Prostate gland (tissue), 2 donors: ENCODE measurements at regions not wholly inside any gene's neighbourhood (a gene's known extent, or its start where the extent isn't known, plus 50 kb on each side); places are given as distances from the start of the nearest gene placed in this dataset.

Experiments used
- DNase-seq: peaks from one replicate; pipeline ENCODE4 v3.0.0-alpha.2; 2019; ENCODE audit warnings: low spot score
- H3K27ac ChIP-seq, 2 donors: fragments of 200-600 bp; sonication (generic); 2 replicates each; pipeline ENCODE4 v1.5.1; 2017 to 2019
- H3K27me3 ChIP-seq: fragments of 200-600 bp; sonication (generic); replicated peaks from 2 replicates; pipeline ENCODE4 v1.5.1; 2019; ENCODE audit not compliant: insufficient read depth
- H3K36me3 ChIP-seq, 2 donors: fragments of 200-600 bp; sonication (generic); 1 replicate in 1 of 2; 2 replicates in 1 of 2; pipeline versions ENCODE4 v1.5.1 to v1.8.1; 2017 to 2019
- H3K4me1 ChIP-seq: fragments of 200-600 bp; sonication (generic); replicated peaks from 2 replicates; pipeline ENCODE4 v1.5.1; 2019
- H3K4me3 ChIP-seq, 2 donors: fragments of 200-600 bp; sonication (generic); 2 replicates each; pipeline ENCODE4 v1.5.1; 2017 to 2019
- H3K9me3 ChIP-seq: fragments of 200-600 bp; sonication (generic); 2 replicates; pipeline ENCODE4 v1.5.1; 2017
- CTCF ChIP-seq, 4 experiments: fragments of 200-600 bp in 2 of 4; fragments of 450-650 bp in 2 of 4; sonication (generic) in 2 of 4; IDR thresholded peaks; 1 replicate in 3 of 4; 2 replicates in 1 of 4; pipeline ENCODE4 v1.5.1; 2016 to 2019; ENCODE audit warnings: antibody characterized with exemption in 4 of 4, mild to moderate bottlenecking in 2 of 4, moderate library complexity in 2 of 4
- POLR2A ChIP-seq: fragments of 450-650 bp; IDR thresholded peaks from one replicate; pipeline ENCODE4 v1.6.1; 2016; ENCODE audit warnings: antibody characterized with exemption, mild to moderate bottlenecking
- POLR2AphosphoS5 ChIP-seq: sonication (generic); formaldehyde crosslinking; IDR thresholded peaks from one replicate; pipeline ENCODE4 v1.6.1; 2017; ENCODE audit warnings: antibody characterized with exemption
- WGBS: methylation state at CpG from one replicate; pipeline ENCODE4 v1.1.5; 2018; 5-methylcytosine and 5-hydroxymethylcytosine counted together
- intact Hi-C: fragments of 100-400 bp; cut with DNase I; formaldehyde crosslinking; loops from one replicate; pipeline ENCODE4 v1.14.2; 2022

GRCh38 chr12:88707800-88708199 is 127.5 kb upstream of the KITLG start:
- Histone ChIP-seq H3K4me3 (no peak overlapping the region), H3K9me3 (no peaks in the 10 kb centered on the region), H3K4me1 (no peaks in the 10 kb centered on the region), H3K36me3 (no peaks in the 10 kb centered on the region), H3K27ac (no peak overlapping the region), H3K27me3 (no peaks in the 10 kb centered on the region)
- TF ChIP-seq POLR2A (no peak), POLR2AphosphoS5 (no peak), CTCF (IDR thresholded peaks at IDR 0.05) (no peak)
- DNase-seq, result no peak
- WGBS, result 92% methylated on average over 2 of the region's 2 CpGs
- intact Hi-C loops, result no loop called here

- intact Hi-C loops, result no loop called here
- Histone ChIP-seq H3K4me1 (no peaks in the 10 kb centered on the region), H3K36me3 (no peaks in the 10 kb centered on the region), H3K4me3 (no peak overlapping the region), H3K9me3 (no peaks in the 10 kb centered on the region), H3K27ac (no peak overlapping the region), H3K27me3 (no peaks in the 10 kb centered on the region)
- TF ChIP-seq POLR2AphosphoS5, result no peak
- TF ChIP-seq CTCF (IDR thresholded peaks at IDR 0.05), result no peak
- TF ChIP-seq POLR2A, result no peak
- DNase-seq, result no peak
Observed at GRCh38 chr12:88706286-88706685, 126.0 kb upstream of the KITLG start.

- WGBS, result 94% methylated on average over 3 of the region's 3 CpGs
- H3K4me1 ChIP-seq, result no peaks in the 10 kb centered on the region
- H3K27me3 ChIP-seq, result no peaks in the 10 kb centered on the region
- no peaks in the 10 kb centered on the region for H3K9me3 ChIP-seq
- no peak for TF ChIP-seq POLR2AphosphoS5
- no peak for TF ChIP-seq CTCF (IDR thresholded peaks at IDR 0.05)
- TF ChIP-seq POLR2A, result no peak
- no peak overlapping the region for H3K27ac ChIP-seq
- H3K36me3 ChIP-seq, result no peaks in the 10 kb centered on the region
- intact Hi-C loops, result no loop called here
- no peak overlapping the region for H3K4me3 ChIP-seq
- no peak for DNase-seq
Observed at GRCh38 chr12:88703790-88704189, 123.5 kb upstream of the KITLG start.

GRCh38 chr12:88698471-88698870 is 118.2 kb upstream of the KITLG start:
- TF ChIP-seq CTCF (IDR thresholded peaks at IDR 0.05), result no peak
- no peak for TF ChIP-seq POLR2AphosphoS5
- no peak for TF ChIP-seq POLR2A
- no peaks in the 10 kb centered on the region for H3K27me3 ChIP-seq
- H3K4me3 ChIP-seq, result no peak overlapping the region
- no peaks in the 10 kb centered on the region for H3K9me3 ChIP-seq
- DNase-seq, result no peak
- H3K27ac ChIP-seq, result no peak overlapping the region
- 76% methylated on average over 3 of the region's 3 CpGs for WGBS
- H3K36me3 ChIP-seq, result no peaks in the 10 kb centered on the region
- H3K4me1 ChIP-seq, result no peaks in the 10 kb centered on the region
- intact Hi-C loops, result no loop called here

- H3K36me3 ChIP-seq, result no peaks in the 10 kb centered on the region
- H3K27ac ChIP-seq, result no peak overlapping the region
- no peaks in the 10 kb centered on the region for H3K27me3 ChIP-seq
- no peak for TF ChIP-seq CTCF (IDR thresholded peaks at IDR 0.05)
- TF ChIP-seq POLR2A, result no peak
- 47% methylated on average over 1 of the region's 1 CpG for WGBS
- H3K9me3 ChIP-seq, result no peaks in the 10 kb centered on the region
- DNase-seq, result no peak
- no peak overlapping the region for H3K4me3 ChIP-seq
- H3K4me1 ChIP-seq, result no peaks in the 10 kb centered on the region
- intact Hi-C loops, result no loop called here
Observed at GRCh38 chr12:88693837-88694445, 113.7 kb upstream of the KITLG start.
